SU-DHL-6 (cell line): ENCODE measurements at regions not wholly inside any gene's neighbourhood (a gene's known extent, or its start where the extent isn't known, plus 50 kb on each side); places are given as distances from the start of the nearest gene placed in this dataset.

Experiments used
- H2AFZ ChIP-seq: fragments of 200-600 bp; sonication (generic); 2 replicates; pipeline ENCODE4 v1.6.1; 2014; ENCODE audit warnings: low read depth, mild to moderate bottlenecking, moderate library complexity, mixed read lengths, antibody characterized with exemption, low read length; ENCODE audit not compliant: severe bottlenecking
- H3F3A ChIP-seq: fragments of 200-600 bp; shearing (Covaris generic); 2 replicates; pipeline ENCODE4 v1.6.0; 2016; ENCODE audit warnings: antibody characterized with exemption, mild to moderate bottlenecking; ENCODE audit not compliant: insufficient read depth
- H3K27ac ChIP-seq: fragments of 200-600 bp; sonication (generic); 2 replicates; pipeline ENCODE4 v1.5.1; 2016; ENCODE audit warnings: low read depth, mild to moderate bottlenecking, low read length, moderate library complexity, mixed read lengths
- H3K27me3 ChIP-seq: fragments of 200-600 bp; sonication (generic), shearing (Covaris generic); 2 replicates; pipeline ENCODE4 v1.6.0; 2014; ENCODE audit warnings: mild to moderate bottlenecking, low read length
- H3K36me3 ChIP-seq: fragments of 200-600 bp; sonication (generic); 2 replicates; pipeline ENCODE4 v1.6.1; 2014; ENCODE audit warnings: mild to moderate bottlenecking, low read length, mixed read lengths
- H3K4me2 ChIP-seq: fragments of 300-600, 200-600 bp; shearing (Covaris generic), sonication (generic); 2 replicates; pipeline ENCODE4 v1.6.0; 2014; ENCODE audit warnings: low read length, low read depth, mild to moderate bottlenecking; ENCODE audit not compliant: poor library complexity, severe bottlenecking
- H3K4me3 ChIP-seq: fragments of 200-600 bp; sonication (generic); 2 replicates; pipeline ENCODE4 v1.5.1; 2014; ENCODE audit warnings: antibody characterized with exemption, low read length, mild to moderate bottlenecking, mixed read lengths; ENCODE audit not compliant: insufficient read depth, poor library complexity, severe bottlenecking
- H3K79me2 ChIP-seq: fragments of 200-600 bp; sonication (generic); 2 replicates; pipeline ENCODE4 v1.6.1; 2014; ENCODE audit warnings: mild to moderate bottlenecking, low read length, moderate library complexity; ENCODE audit not compliant: insufficient read depth
- H3K9ac ChIP-seq: fragments of 200-600 bp; sonication (generic); 2 replicates; pipeline ENCODE4 v1.7.0; 2014; ENCODE audit warnings: mild to moderate bottlenecking, low read length
- H3K9me2 ChIP-seq: fragments of 200-600 bp; sonication (generic); replicated peaks from 2 replicates; pipeline ENCODE4 v1.6.1; 2014; ENCODE audit warnings: low read length; ENCODE audit not compliant: insufficient read depth
- H3K9me3 ChIP-seq: fragments of 200-600 bp; sonication (generic); 2 replicates; pipeline ENCODE4 v1.6.1; 2014; ENCODE audit warnings: low read length, mixed read lengths; ENCODE audit not compliant: insufficient read depth
- H4K20me1 ChIP-seq: fragments of 200-600 bp; sonication (generic); 2 replicates; pipeline ENCODE4 v1.6.1; 2014; ENCODE audit warnings: low read depth, mild to moderate bottlenecking, antibody characterized with exemption, low read length, moderate library complexity, mixed read lengths
- CTCF ChIP-seq: fragments of 200-600 bp; sonication (generic); IDR thresholded peaks from one replicate; pipeline ENCODE4 v1.5.1; 2017; ENCODE audit warnings: antibody characterized with exemption, mild to moderate bottlenecking, low read length, moderate library complexity; ENCODE audit not compliant: insufficient read depth, poor library complexity, severe bottlenecking
- EZH2phosphoT487 ChIP-seq: fragments of 200-600 bp; sonication (generic), shearing (Covaris generic); conservative IDR thresholded peaks from 2 replicates; pipeline ENCODE4 v1.6.1; 2018; ENCODE audit warnings: mild to moderate bottlenecking, antibody characterized with exemption, low read length, moderate library complexity, mixed read lengths

DNA sequence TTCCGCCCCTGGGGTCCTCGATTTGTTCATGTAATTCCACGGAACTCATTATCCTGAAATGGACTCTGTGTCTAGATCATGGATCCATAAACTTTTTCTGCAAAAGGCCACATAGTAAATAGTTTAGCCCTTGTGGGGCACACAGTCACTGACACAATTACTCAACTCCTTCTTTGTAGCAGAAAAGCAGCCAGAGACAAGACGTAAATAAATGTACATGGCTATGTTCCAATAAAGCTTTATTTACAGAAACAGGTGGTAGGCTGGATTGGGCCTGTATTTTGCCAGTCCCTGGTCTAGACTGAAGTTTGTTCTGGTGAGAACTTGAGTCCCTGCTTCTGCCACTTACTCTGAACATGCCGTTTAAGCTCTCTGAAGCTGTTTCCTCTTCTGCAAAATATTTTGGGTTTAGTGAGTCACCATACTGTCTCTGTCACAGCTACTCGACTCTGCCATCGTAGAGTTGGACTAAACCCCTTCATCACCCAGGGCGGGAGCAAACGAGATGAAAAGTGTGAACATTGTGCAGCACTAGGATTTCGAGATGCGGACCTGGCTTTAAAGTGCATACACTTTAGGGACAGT lies 61.9 kb upstream of the FOXF1 start:
- Histone ChIP-seq H3K4me2 (no peak overlapping the region), H3K36me3 (no peaks in the 10 kb centered on the region), H3K9me3 (no peaks in the 10 kb centered on the region), H3K27me3 (no peaks in the 10 kb centered on the region), H4K20me1 (no peaks in the 10 kb centered on the region), H3K79me2 (no peaks in the 10 kb centered on the region), H3K27ac (no peak overlapping the region), H3K9me2 (no peaks in the 10 kb centered on the region), H3F3A (no peaks in the 10 kb centered on the region), H3K4me3 (no peak overlapping the region), H2AFZ (no peak overlapping the region), H3K9ac (no peak overlapping the region)
- TF ChIP-seq CTCF (no peak), EZH2phosphoT487 (no peak)

- Histone ChIP-seq H2AFZ (no peak overlapping the region), H3K4me3 (no peak overlapping the region), H3K79me2 (no peaks in the 10 kb centered on the region), H3K27me3 (no peaks in the 10 kb centered on the region), H3F3A (no peaks in the 10 kb centered on the region), H3K4me2 (no peak overlapping the region), H3K9ac (no peak overlapping the region), H3K9me3 (no peaks in the 10 kb centered on the region), H3K36me3 (no peaks in the 10 kb centered on the region), H3K9me2 (no peaks in the 10 kb centered on the region), H4K20me1 (no peaks in the 10 kb centered on the region), H3K27ac (no peak overlapping the region)
- no peak for TF ChIP-seq CTCF
- TF ChIP-seq EZH2phosphoT487: no peak
Observed at GRCh38 chr16:86449446-86450095, 60.8 kb upstream of the FOXF1 start.

DNA sequence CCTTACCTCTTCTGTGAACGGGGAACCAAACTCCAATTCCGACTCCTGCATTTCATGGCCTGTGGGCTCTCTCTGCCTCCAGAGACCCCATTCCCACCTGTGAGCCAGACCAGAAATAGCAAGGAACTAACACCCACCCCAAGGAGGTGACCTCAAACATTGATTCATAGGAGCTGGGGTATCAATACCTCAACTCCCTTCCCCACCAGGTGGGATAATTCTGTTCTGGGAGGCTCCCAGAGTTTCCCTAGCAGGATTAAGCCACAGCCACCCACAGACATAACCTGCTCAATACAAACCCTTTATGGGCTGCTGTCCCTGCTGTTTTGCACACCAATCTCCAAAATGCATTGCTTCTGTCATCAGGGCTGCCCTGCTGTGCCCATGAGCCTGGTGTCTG lies 59.6 kb upstream of the FOXF1 start:
- Histone ChIP-seq H3K79me2 (no peaks in the 10 kb centered on the region), H3K36me3 (no peaks in the 10 kb centered on the region), H3K4me2 (no peak overlapping the region), H2AFZ (no peak overlapping the region), H3K27ac (no peak overlapping the region), H3K9me2 (no peaks in the 10 kb centered on the region), H3K4me3 (no peak overlapping the region), H3K27me3 (no peaks in the 10 kb centered on the region), H3K9me3 (no peaks in the 10 kb centered on the region), H3F3A (no peaks in the 10 kb centered on the region), H4K20me1 (no peaks in the 10 kb centered on the region), H3K9ac (no peak overlapping the region)
- TF ChIP-seq CTCF: no peak
- TF ChIP-seq EZH2phosphoT487: no peak
